IMR-90 (cell line): ENCODE measurements at regions not wholly inside any gene's neighbourhood (a gene's known extent, or its start where the extent isn't known, plus 50 kb on each side); places are given as distances from the start of the nearest gene placed in this dataset.
A peak's percentile ranks its signal among the peaks of the same experiment; 100 is the strongest.

Experiments used
- ATAC-seq: fragments of 200-7000 bp; cut with Tn5 transposase; 2 replicates; pipeline ENCODE4 v1.9.1; 2020; ENCODE audit warnings: low read depth, mild to moderate bottlenecking, moderate library complexity
- BruUV-seq: library from RNA; stranded (reverse); fragments of 400-500 nt; replicated peaks from 2 replicates; lab custom pipeline; 2021; lab: Mats Ljungman, UMichigan
- CTCF ChIA-PET: fragments of 300-600 bp; formaldehyde crosslinking; extraction: SDS; loops from one replicate; lab custom pipeline; 2021; ENCODE audit warnings: antibody characterized with exemption; lab: Yijun Ruan, JAX
- POLR2A ChIA-PET: fragments of 300-600 bp; sonication (Branson Sonifier 250); formaldehyde crosslinking; loops from one replicate; lab custom pipeline; 2022; ENCODE audit warnings: antibody characterized with exemption; ENCODE audit not compliant: unreplicated experiment; lab: Charles Lee
- DNase-seq: peaks from one replicate; pipeline ENCODE4 v3.0.0; 2013
- H2AFZ ChIP-seq: replicated peaks from 2 replicates; pipeline ENCODE3; 2013; ENCODE audit warnings: low read length, mild to moderate bottlenecking; ENCODE audit not compliant: poor library complexity
- H2AK5ac ChIP-seq: 2 replicates; pipeline ENCODE4 v1.6.1; 2013; ENCODE audit warnings: low read depth, low read length, inconsistent platforms
- H2AK9ac ChIP-seq: replicated peaks from 2 replicates; pipeline ENCODE3; 2013; ENCODE audit warnings: mild to moderate bottlenecking, low read depth, low read length, moderate library complexity; ENCODE audit not compliant: poor library complexity
- H2BK120ac ChIP-seq: 2 replicates; pipeline ENCODE4 v1.6.1; 2013; ENCODE audit warnings: low read depth, low read length, inconsistent platforms
- H2BK15ac ChIP-seq: 3 replicates; pipeline ENCODE4 v1.6.1; 2013; ENCODE audit warnings: low read depth, low read length, inconsistent platforms
- H2BK20ac ChIP-seq: 2 replicates; pipeline ENCODE4 v1.6.1; 2013; ENCODE audit warnings: low read depth, mild to moderate bottlenecking, inconsistent platforms, low read length, moderate library complexity
- H2BK5ac ChIP-seq: 2 replicates; pipeline ENCODE4 v1.6.1; 2013; ENCODE audit warnings: mild to moderate bottlenecking, low read depth, low read length, inconsistent platforms; ENCODE audit not compliant: poor library complexity, severe bottlenecking
- H3K14ac ChIP-seq: replicated peaks from 2 replicates; pipeline ENCODE4 v1.6.1; 2013; ENCODE audit warnings: low read depth, low read length, inconsistent platforms
- H3K18ac ChIP-seq: 2 replicates; pipeline ENCODE4 v1.6.1; 2013; ENCODE audit warnings: low read depth, low read length, control low read depth
- H3K23ac ChIP-seq: 2 replicates; pipeline ENCODE4 v1.6.1; 2013; ENCODE audit warnings: low read depth, low read length, inconsistent platforms
- H3K27ac ChIP-seq: 2 replicates; pipeline ENCODE4 v1.5.1; 2013; ENCODE audit warnings: mild to moderate bottlenecking, control low read depth, low read length; ENCODE audit not compliant: insufficient read depth
- H3K27me3 ChIP-seq: 2 replicates; pipeline ENCODE4 v1.6.1; 2013; ENCODE audit warnings: low read length; ENCODE audit not compliant: control insufficient read depth, insufficient read depth
- H3K36me3 ChIP-seq: 2 replicates; pipeline ENCODE4 v1.6.1; 2013; ENCODE audit warnings: low read length, mixed read lengths; ENCODE audit not compliant: control insufficient read depth, insufficient read depth
- H3K4ac ChIP-seq: 2 replicates; pipeline ENCODE4 v1.6.1; 2013; ENCODE audit warnings: low read depth, low read length, inconsistent platforms
- H3K4me1 ChIP-seq: 2 replicates; pipeline ENCODE4 v1.6.1; 2013; ENCODE audit warnings: low read length, mixed read lengths; ENCODE audit not compliant: control insufficient read depth, insufficient read depth
- H3K4me2 ChIP-seq: 2 replicates; pipeline ENCODE4 v1.6.1; 2013; ENCODE audit warnings: low read depth, mild to moderate bottlenecking, control low read depth, low read length, moderate library complexity
- H3K4me3 ChIP-seq: 2 replicates; pipeline ENCODE4 v1.5.1; 2013; ENCODE audit warnings: low read depth, mild to moderate bottlenecking, control low read depth, low read length, moderate library complexity; ENCODE audit not compliant: insufficient read depth
- H3K56ac ChIP-seq: 2 replicates; pipeline ENCODE4 v1.6.1; 2013; ENCODE audit warnings: low read length, inconsistent platforms; ENCODE audit not compliant: insufficient read depth; ENCODE audit errors: extremely low read depth
- H3K79me1 ChIP-seq, 2 experiments: 2 replicates each; pipeline ENCODE4 v1.6.1; 2013; ENCODE audit warnings: low read length in 2 of 2, inconsistent platforms in 1 of 2, low read depth in 1 of 2
- H3K9ac ChIP-seq: 2 replicates; pipeline ENCODE4 v1.6.1; 2013; ENCODE audit warnings: low read depth, low read length, control low read depth
- H3K9me1 ChIP-seq: 2 replicates; pipeline ENCODE4 v1.6.1; 2013; ENCODE audit warnings: low read length, inconsistent platforms; ENCODE audit not compliant: insufficient read depth
- H3K9me3 ChIP-seq: 2 replicates; pipeline ENCODE4 v1.6.1; 2013; ENCODE audit warnings: low read length; ENCODE audit not compliant: control insufficient read depth, insufficient read depth
- H4K20me1 ChIP-seq: 2 replicates; pipeline ENCODE4 v1.6.1; 2013; ENCODE audit warnings: low read length, inconsistent platforms; ENCODE audit not compliant: insufficient read depth
- H4K5ac ChIP-seq: 2 replicates; pipeline ENCODE4 v1.6.1; 2013; ENCODE audit warnings: mild to moderate bottlenecking, low read depth, low read length, control low read depth
- H4K8ac ChIP-seq, 2 experiments: 2 replicates each; pipeline ENCODE4 v1.6.1; 2013; ENCODE audit warnings: low read depth in 2 of 2, low read length in 2 of 2, control low read depth in 1 of 2, inconsistent platforms in 1 of 2
- H4K91ac ChIP-seq: 2 replicates; pipeline ENCODE4 v1.6.1; 2013; ENCODE audit warnings: low read depth, low read length, inconsistent platforms; ENCODE audit not compliant: insufficient read depth
- BHLHE40 ChIP-seq: fragments of 150-350 bp; IDR thresholded peaks from 2 replicates; pipeline ENCODE4 v1.6.1; 2016; ENCODE audit warnings: mild to moderate bottlenecking, low read depth, low read length
- MAFK ChIP-seq: IDR thresholded peaks from 2 replicates; pipeline ENCODE4 v1.6.1; 2012; ENCODE audit warnings: low read depth, low read length, improper control_type of control experiment
- MAZ ChIP-seq: IDR thresholded peaks from 2 replicates; pipeline ENCODE4 v1.6.1; 2012; ENCODE audit warnings: low read depth, mild to moderate bottlenecking, low read length, improper control_type of control experiment, moderate library complexity, borderline replicate concordance
- MXI1 ChIP-seq: IDR thresholded peaks from 2 replicates; pipeline ENCODE4 v1.6.1; 2012; ENCODE audit warnings: low read depth, mild to moderate bottlenecking, low read length, moderate library complexity, borderline replicate concordance
- NFE2L2 ChIP-seq: fragments of 150-350 bp; IDR thresholded peaks from 2 replicates; pipeline ENCODE4 v1.6.1; 2016; ENCODE audit warnings: low read depth, mild to moderate bottlenecking, low read length
- RFX5 ChIP-seq: IDR thresholded peaks from 2 replicates; pipeline ENCODE4 v1.8.0; 2012; ENCODE audit warnings: low read depth, mild to moderate bottlenecking, low read length, moderate library complexity
- USF2 ChIP-seq: fragments of 150-350 bp; IDR thresholded peaks from 2 replicates; pipeline ENCODE4 v1.6.1; 2017; ENCODE audit warnings: mild to moderate bottlenecking, antibody characterized with exemption, low read length, low read depth
- WGBS, 2 experiments: methylation state at CpG; one replicate each; pipeline versions ENCODE4 v1.1.5 to v1.1.7; 2013; ENCODE audit warnings: missing lambda C conversion rate in 2 of 2; ENCODE audit not compliant: insufficient read length in 1 of 2; ENCODE audit errors: extremely low coverage in 2 of 2; 5-methylcytosine and 5-hydroxymethylcytosine counted together
- dilution Hi-C: fragments of 300-500 bp; cut with HindIII; formaldehyde crosslinking; loops from one replicate; pipeline ENCODE4 v1.14.3; 2018; ENCODE audit warnings: low sequenced_read_pairs; ENCODE audit not compliant: unreplicated experiment
- in situ Hi-C: fragments of 300-500 bp; cut with MboI; formaldehyde crosslinking; loops from 3 replicates; pipeline ENCODE4 v1.14.3; 2019; ENCODE audit warnings: low sequenced_read_pairs, inconsistent platforms, mixed read lengths
- intact Hi-C: fragments of 100-400 bp; cut with micrococcal nuclease; formaldehyde crosslinking; loops from 2 replicates; pipeline ENCODE4 v1.10.0; 2022
- TF ChIP-seq, protein P1 (sequence below): fragments of 150-350 bp; IDR thresholded peaks from 2 replicates; pipeline ENCODE4 v1.6.1; 2016; ENCODE audit warnings: low read depth, mild to moderate bottlenecking, low read length, moderate library complexity, borderline replicate concordance

DNA sequence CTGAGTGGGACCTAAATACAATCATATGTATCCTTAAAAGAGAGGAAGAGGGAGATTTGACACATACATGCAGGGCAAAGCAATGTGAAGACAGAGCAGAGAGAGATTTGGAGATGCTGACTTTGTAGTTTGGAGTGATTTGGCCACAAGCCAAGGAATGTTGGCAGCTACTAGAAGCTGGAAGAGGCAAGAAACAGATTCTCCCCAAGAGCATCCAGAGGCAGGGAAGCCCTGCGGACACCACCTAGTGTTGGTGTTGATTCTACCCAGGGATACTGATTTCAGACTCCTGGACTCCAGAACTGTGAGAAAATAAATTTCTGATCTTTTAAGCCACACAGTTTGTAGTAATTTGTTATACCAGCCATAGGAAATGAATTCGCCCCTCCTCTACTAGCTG lies 64.9 kb upstream of the OSMR start:
- Histone ChIP-seq H2BK15ac (peak overlapping the region; percentile 19; the same call in 1 of the 3 replicates), H2AK9ac (no peak overlapping the region), H2AK5ac (peak overlapping the region; percentile 43; the same call in 1 of the 2 replicates), H3K56ac (no peak overlapping the region), H3K36me3 (no peaks in the 10 kb centered on the region), H2BK20ac (no peak overlapping the region), H4K20me1 (no peaks in the 10 kb centered on the region; the same call in 1 of the 2 replicates), H3K9me3 (no peaks in the 10 kb centered on the region), H3K4ac (no peak overlapping the region), H4K91ac (no peak overlapping the region), H3K23ac (no peak overlapping the region), H2AFZ (no peak overlapping the region), H3K79me1 (no peaks in the 10 kb centered on the region), H2BK5ac (no peak overlapping the region), H2BK120ac (no peak overlapping the region), H3K18ac (no peak overlapping the region), H4K8ac (no peak overlapping the region), H3K14ac (peak overlapping the region; percentile 18; the same call in 1 of the 2 replicates), H3K4me3 (no peak overlapping the region), H3K27ac (no peak overlapping the region), H3K4me1 (peaks cover 10% of the 10 kb centered on the region), H4K5ac (no peak overlapping the region), H3K27me3 (peaks cover 8% of the 10 kb centered on the region), H3K4me2 (no peak overlapping the region), H3K9ac (no peak overlapping the region), H3K9me1 (peaks cover 3% of the 10 kb centered on the region; the same call in 1 of the 2 replicates)
- BruUV-seq: no TSS peak
- ChIA-PET CTCF (interaction anchor here (0.7 to 1.0 kb wide), 2 partner anchors 230 to 360 kb away, joined by 3 read pairs; no protein-coding TSS in a partner anchor), POLR2A (no interaction called here)
- WGBS, 2 experiments: no CpG with 5 or more reads among the region's 2 CpGs
- peak; percentile 66 for DNase-seq
- ATAC-seq: peak; percentile 12
- dilution Hi-C loops (no loop called here), in situ Hi-C loops (no loop called here), intact Hi-C loops (no loop called here)
- TF ChIP-seq MAFK: no peak
- TF ChIP-seq MAZ: no peak
- TF ChIP-seq, protein P1, sequence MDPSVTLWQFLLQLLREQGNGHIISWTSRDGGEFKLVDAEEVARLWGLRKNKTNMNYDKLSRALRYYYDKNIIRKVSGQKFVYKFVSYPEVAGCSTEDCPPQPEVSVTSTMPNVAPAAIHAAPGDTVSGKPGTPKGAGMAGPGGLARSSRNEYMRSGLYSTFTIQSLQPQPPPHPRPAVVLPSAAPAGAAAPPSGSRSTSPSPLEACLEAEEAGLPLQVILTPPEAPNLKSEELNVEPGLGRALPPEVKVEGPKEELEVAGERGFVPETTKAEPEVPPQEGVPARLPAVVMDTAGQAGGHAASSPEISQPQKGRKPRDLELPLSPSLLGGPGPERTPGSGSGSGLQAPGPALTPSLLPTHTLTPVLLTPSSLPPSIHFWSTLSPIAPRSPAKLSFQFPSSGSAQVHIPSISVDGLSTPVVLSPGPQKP: no peak
- no peak for TF ChIP-seq USF2
- no peak for TF ChIP-seq NFE2L2
- TF ChIP-seq BHLHE40: no peak
- no peak for TF ChIP-seq RFX5
- TF ChIP-seq MXI1: no peak
